SK-N-SH (cell line): ENCODE measurements at regions not wholly inside any gene's neighbourhood (a gene's known extent, or its start where the extent isn't known, plus 50 kb on each side); places are given as distances from the start of the nearest gene placed in this dataset.

ENCODE experiments used
- CTCF ChIA-PET: fragments of 300-600, 350-600 bp; formaldehyde crosslinking; extraction: SDS; loops from one replicate; lab custom pipeline; 2021; lab: Yijun Ruan, JAX
- POLR2A ChIA-PET: fragments of 350-600 bp; sonication (Branson Sonifier 250); formaldehyde crosslinking; extraction: SDS; loops from one replicate; lab custom pipeline; 2020; ENCODE audit warnings: antibody characterized with exemption, inconsistent platforms; lab: Yijun Ruan, JAX
- DNase-seq: peaks from one replicate; pipeline ENCODE4 v3.0.0; 2012
- H2AFZ ChIP-seq: fragments of 200-600 bp; sonication (generic); 2 replicates; pipeline ENCODE4 v1.8.1; 2016; ENCODE audit warnings: antibody characterized with exemption, mild to moderate bottlenecking, low read depth
- H3F3A ChIP-seq: fragments of 200-600 bp; sonication (generic); replicated peaks from 2 replicates; pipeline ENCODE3; 2016; ENCODE audit warnings: antibody characterized with exemption, mild to moderate bottlenecking; ENCODE audit not compliant: insufficient read depth
- H3K27ac ChIP-seq, 2 experiments: fragments of 200-500 bp in 1 of 2; fragments of 200-600 bp in 1 of 2; sonication (Bioruptor generic) in 1 of 2; sonication (generic), shearing (Covaris generic) in 1 of 2; 2 replicates each; pipeline versions ENCODE4 v1.5.1 to v1.6.1; 2014 to 2016; ENCODE audit warnings: low read depth in 2 of 2, inconsistent platforms in 1 of 2, low read length in 1 of 2, mild to moderate bottlenecking in 1 of 2, mixed read lengths in 1 of 2
- H3K27me3 ChIP-seq: fragments of 200-600 bp; sonication (generic), shearing (Covaris generic); 2 replicates; pipeline ENCODE4 v1.6.1; 2016; ENCODE audit warnings: mixed run types; ENCODE audit not compliant: insufficient read depth
- H3K36me3 ChIP-seq, 2 experiments: fragments of 200-500 bp in 1 of 2; fragments of 200-600 bp in 1 of 2; sonication (Bioruptor generic) in 1 of 2; sonication (generic) in 1 of 2; replicated peaks in 1 of 2; 2 replicates each; pipeline versions ENCODE3 to v1.5.1; 2014 to 2016; ENCODE audit warnings: low read length in 1 of 2, mild to moderate bottlenecking in 1 of 2; ENCODE audit not compliant: insufficient read depth in 2 of 2, control insufficient read depth in 1 of 2
- H3K4me1 ChIP-seq, 2 experiments: fragments of 200-500 bp in 1 of 2; fragments of 200-600 bp in 1 of 2; sonication (Bioruptor generic) in 1 of 2; sonication (generic), shearing (Covaris generic) in 1 of 2; 2 replicates each; pipeline versions ENCODE4 v1.5.1 to v1.6.1; 2014 to 2016; ENCODE audit warnings: low read depth in 1 of 2, low read length in 1 of 2, mixed run types in 1 of 2; ENCODE audit not compliant: insufficient read depth in 2 of 2, control insufficient read depth in 1 of 2
- H3K4me2 ChIP-seq: fragments of 200-600 bp; sonication (generic), shearing (Covaris generic); 2 replicates; pipeline ENCODE4 v1.6.1; 2017; ENCODE audit warnings: mixed run types
- H3K4me3 ChIP-seq, 2 experiments: fragments of 200-500 bp in 1 of 2; fragments of 200-600 bp in 1 of 2; sonication (Bioruptor generic) in 1 of 2; sonication (generic), shearing (Covaris generic) in 1 of 2; 2 replicates each; pipeline versions ENCODE4 v1.5.1 to v1.8.1; 2014 to 2016; ENCODE audit warnings: low read depth in 2 of 2, inconsistent platforms in 1 of 2, low read length in 1 of 2, mild to moderate bottlenecking in 1 of 2, mixed read lengths in 1 of 2, moderate library complexity in 1 of 2
- H3K79me2 ChIP-seq: fragments of 200-600 bp; sonication (generic); 2 replicates; pipeline ENCODE4 v1.8.1; 2017; ENCODE audit warnings: mild to moderate bottlenecking; ENCODE audit not compliant: insufficient read depth
- H3K9ac ChIP-seq: fragments of 200-600 bp; sonication (generic); 2 replicates; pipeline ENCODE4 v1.6.1; 2017; ENCODE audit warnings: mixed run types
- H3K9me2 ChIP-seq: fragments of 200-600 bp; sonication (generic); 2 replicates; pipeline ENCODE4 v1.6.1; 2017; ENCODE audit warnings: mixed run types
- H3K9me3 ChIP-seq: fragments of 200-600 bp; sonication (generic); 2 replicates; pipeline ENCODE4 v1.6.1; 2017; ENCODE audit warnings: mixed run types, mild to moderate bottlenecking, moderate library complexity
- H4K20me1 ChIP-seq: fragments of 200-600 bp; sonication (generic); 2 replicates; pipeline ENCODE4 v1.6.1; 2017; ENCODE audit warnings: mild to moderate bottlenecking, mixed run types; ENCODE audit not compliant: insufficient read depth
- CHD2 ChIP-seq: fragments of 150-350 bp; IDR thresholded peaks from 2 replicates; pipeline ENCODE4 v1.6.1; 2018; ENCODE audit warnings: low read length; ENCODE audit not compliant: partially characterized antibody
- CTCF ChIP-seq: fragments of 200-600 bp; sonication (generic); IDR thresholded peaks from 2 replicates; pipeline ENCODE4 v1.6.1; 2017; ENCODE audit warnings: antibody characterized with exemption, mild to moderate bottlenecking, moderate library complexity
- ELF1 ChIP-seq: IDR thresholded peaks from 2 replicates; pipeline ENCODE4 v1.4.0; 2012
- EP300 ChIP-seq, 2 experiments: IDR thresholded peaks; 2 replicates each; pipeline versions ENCODE4 v1.4.0 to v1.6.1; 2012; ENCODE audit warnings: borderline replicate concordance in 1 of 2, low read depth in 1 of 2, low read length in 1 of 2
- FOXJ3 ChIP-seq: sonication (generic); formaldehyde crosslinking; IDR thresholded peaks from 2 replicates; pipeline ENCODE4 v1.5.1; 2020; ENCODE audit warnings: mild to moderate bottlenecking, missing genetic modification reagents
- GATA2 ChIP-seq: sonication (generic); formaldehyde crosslinking; IDR thresholded peaks from 2 replicates; pipeline ENCODE4 v1.5.0; 2020; ENCODE audit warnings: mild to moderate bottlenecking, missing genetic modification reagents
- IRF3 ChIP-seq: fragments of 150-350 bp; IDR thresholded peaks from 2 replicates; pipeline ENCODE4 v1.6.1; 2016; ENCODE audit warnings: mild to moderate bottlenecking, low read depth, low read length
- JUND ChIP-seq: IDR thresholded peaks from 2 replicates; pipeline ENCODE4 v1.4.0; 2012
- MEF2A ChIP-seq: IDR thresholded peaks from 2 replicates; pipeline ENCODE4 v1.4.0; 2012; ENCODE audit warnings: low read depth, borderline replicate concordance
- MXI1 ChIP-seq: IDR thresholded peaks from 2 replicates; pipeline ENCODE4 v1.6.1; 2012; ENCODE audit warnings: mild to moderate bottlenecking, low read depth, low read length, improper control_type of control experiment
- POLR2AphosphoS5 ChIP-seq: IDR thresholded peaks from 2 replicates; pipeline ENCODE4 v1.6.1; 2012; ENCODE audit warnings: low read depth, low read length
- RAD21 ChIP-seq: IDR thresholded peaks from 2 replicates; pipeline ENCODE4 v1.6.1; 2012; ENCODE audit warnings: mild to moderate bottlenecking, low read length
- RFX5 ChIP-seq: IDR thresholded peaks from 2 replicates; pipeline ENCODE4 v1.6.1; 2012; ENCODE audit warnings: mild to moderate bottlenecking, improper control_type of control experiment, low read length
- RXRA ChIP-seq: IDR thresholded peaks from 2 replicates; pipeline ENCODE4 v1.4.0; 2012; ENCODE audit warnings: low read depth, mild to moderate bottlenecking, borderline replicate concordance
- SIN3A ChIP-seq: IDR thresholded peaks from 2 replicates; pipeline ENCODE4 v1.6.1; 2012; ENCODE audit warnings: low read depth, mild to moderate bottlenecking, low read length, moderate library complexity, borderline replicate concordance
- TAF1 ChIP-seq: IDR thresholded peaks from 2 replicates; pipeline ENCODE4 v1.6.1; 2012; ENCODE audit warnings: low read depth, mild to moderate bottlenecking, low read length, moderate library complexity, borderline replicate concordance
- TCF12 ChIP-seq: IDR thresholded peaks from 2 replicates; pipeline ENCODE4 v1.4.0; 2012
- USF2 ChIP-seq: fragments of 150-350 bp; IDR thresholded peaks from 2 replicates; pipeline ENCODE4 v1.6.1; 2017; ENCODE audit warnings: antibody characterized with exemption, low read length, low read depth, borderline replicate concordance
- YY1 ChIP-seq: IDR thresholded peaks from 2 replicates; pipeline ENCODE4 v1.4.0; 2012; ENCODE audit warnings: low read depth, mild to moderate bottlenecking
- TF ChIP-seq, protein P1 (sequence below): IDR thresholded peaks from 2 replicates; pipeline ENCODE4 v1.4.0; 2012; ENCODE audit warnings: low read depth, borderline replicate concordance

GRCh38 chr18:39276764-39277163 lies 1711.2 kb upstream of the CELF4 start:
- Histone ChIP-seq H3K9ac (no peak overlapping the region), H3F3A (no peaks in the 10 kb centered on the region), H3K4me1 (no peaks in the 10 kb centered on the region), H3K9me2 (0 out of 2 replicates have a peak, but pooled peaks cover 2% of the 10 kb centered on the region), H3K27ac (no peak overlapping the region), H3K4me2 (no peak overlapping the region), H3K4me3 (no peak overlapping the region), H3K79me2 (no peaks in the 10 kb centered on the region), H2AFZ (no peak overlapping the region), H3K36me3 (no peaks in the 10 kb centered on the region), H3K9me3 (0 out of 2 replicates have a peak, but pooled peaks cover 4% of the 10 kb centered on the region), H3K27me3 (no peaks in the 10 kb centered on the region), H4K20me1 (no peaks in the 10 kb centered on the region)
- TF ChIP-seq EP300 (IDR thresholded peaks at IDR 0.05; ENCODE audit: borderline replicate concordance in 1 of 2, low read depth in 1 of 2, low read length in 1 of 2) (no peak), IRF3 (no peak), FOXJ3 (CRISPR knock-in tag) (no peak), POLR2AphosphoS5 (no peak), RAD21 (no peak), YY1 (no peak), MXI1 (no peak), CHD2 (no peak), MEF2A (no peak), JUND (no peak), TAF1 (no peak), SIN3A (no peak), RXRA (no peak), TCF12 (no peak), ELF1 (no peak), RFX5 (no peak), GATA2 (no peak), USF2 (no peak), CTCF (no peak)
- TF ChIP-seq, protein P1, sequence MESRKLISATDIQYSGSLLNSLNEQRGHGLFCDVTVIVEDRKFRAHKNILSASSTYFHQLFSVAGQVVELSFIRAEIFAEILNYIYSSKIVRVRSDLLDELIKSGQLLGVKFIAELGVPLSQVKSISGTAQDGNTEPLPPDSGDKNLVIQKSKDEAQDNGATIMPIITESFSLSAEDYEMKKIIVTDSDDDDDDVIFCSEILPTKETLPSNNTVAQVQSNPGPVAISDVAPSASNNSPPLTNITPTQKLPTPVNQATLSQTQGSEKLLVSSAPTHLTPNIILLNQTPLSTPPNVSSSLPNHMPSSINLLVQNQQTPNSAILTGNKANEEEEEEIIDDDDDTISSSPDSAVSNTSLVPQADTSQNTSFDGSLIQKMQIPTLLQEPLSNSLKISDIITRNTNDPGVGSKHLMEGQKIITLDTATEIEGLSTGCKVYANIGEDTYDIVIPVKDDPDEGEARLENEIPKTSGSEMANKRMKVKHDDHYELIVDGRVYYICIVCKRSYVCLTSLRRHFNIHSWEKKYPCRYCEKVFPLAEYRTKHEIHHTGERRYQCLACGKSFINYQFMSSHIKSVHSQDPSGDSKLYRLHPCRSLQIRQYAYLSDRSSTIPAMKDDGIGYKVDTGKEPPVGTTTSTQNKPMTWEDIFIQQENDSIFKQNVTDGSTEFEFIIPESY = no peak
- ChIA-PET POLR2A (no interaction called here), CTCF (no interaction called here)
- DNase-seq = no peak
